Trophoblast cell (in vitro differentiated cells and primary cell): ENCODE measurements at regions not wholly inside any gene's neighbourhood (a gene's known extent, or its start where the extent isn't known, plus 50 kb on each side); places are given as distances from the start of the nearest gene placed in this dataset.
A peak's percentile ranks its signal among the peaks of the same experiment; 100 is the strongest.

Source experiments
- DNase-seq, 2 donors: peaks; one replicate each; pipeline ENCODE4 v3.0.0-alpha.2; 2016
- H2AFZ ChIP-seq: 2 replicates; pipeline ENCODE4 v1.6.1; 2013; ENCODE audit warnings: low read length, moderate library complexity, mild to moderate bottlenecking; ENCODE audit not compliant: insufficient read depth, poor library complexity
- H2AK5ac ChIP-seq: 2 replicates; pipeline ENCODE4 v1.6.1; 2013; ENCODE audit warnings: mild to moderate bottlenecking, low read length
- H2BK120ac ChIP-seq: 2 replicates; pipeline ENCODE4 v1.6.1; 2013; ENCODE audit warnings: low read length, mild to moderate bottlenecking, moderate library complexity; ENCODE audit not compliant: insufficient read depth, poor library complexity
- H2BK12ac ChIP-seq: 2 replicates; pipeline ENCODE4 v1.6.1; 2013; ENCODE audit warnings: mild to moderate bottlenecking, low read length, moderate library complexity
- H2BK5ac ChIP-seq: 2 replicates; pipeline ENCODE4 v1.6.1; 2013; ENCODE audit warnings: low read length, low read depth, moderate library complexity, mild to moderate bottlenecking; ENCODE audit not compliant: poor library complexity
- H3K14ac ChIP-seq: 2 replicates; pipeline ENCODE4 v1.6.1; 2013; ENCODE audit warnings: mild to moderate bottlenecking, low read length
- H3K18ac ChIP-seq: 2 replicates; pipeline ENCODE4 v1.6.1; 2013; ENCODE audit warnings: mild to moderate bottlenecking, low read length
- H3K23ac ChIP-seq: 2 replicates; pipeline ENCODE4 v1.6.1; 2013; ENCODE audit warnings: low read length
- H3K27ac ChIP-seq: 2 replicates; pipeline ENCODE4 v1.5.1; 2013; ENCODE audit warnings: low read depth, mild to moderate bottlenecking, inconsistent platforms, low read length, moderate library complexity
- H3K27me3 ChIP-seq: 2 replicates; pipeline ENCODE4 v1.6.1; 2013; ENCODE audit warnings: inconsistent platforms, mild to moderate bottlenecking, low read length, moderate library complexity; ENCODE audit not compliant: insufficient read depth
- H3K36me3 ChIP-seq, 2 experiments: 1 replicate in 1 of 2; 2 replicates in 1 of 2; pipeline ENCODE4 v1.6.1; 2013; ENCODE audit warnings: low read length in 2 of 2, mild to moderate bottlenecking in 2 of 2, moderate library complexity in 1 of 2; ENCODE audit not compliant: insufficient read depth in 2 of 2, control insufficient read depth in 1 of 2
- H3K4ac ChIP-seq: 2 replicates; pipeline ENCODE4 v1.6.1; 2013; ENCODE audit warnings: low read depth, mild to moderate bottlenecking, low read length, moderate library complexity
- H3K4me1 ChIP-seq, 2 experiments: 1 replicate in 1 of 2; 2 replicates in 1 of 2; pipeline ENCODE4 v1.6.1; 2013; ENCODE audit warnings: low read length in 2 of 2, mild to moderate bottlenecking in 2 of 2, moderate library complexity in 1 of 2; ENCODE audit not compliant: insufficient read depth in 2 of 2, control insufficient read depth in 1 of 2
- H3K4me2 ChIP-seq: 2 replicates; pipeline ENCODE4 v1.6.1; 2013; ENCODE audit warnings: inconsistent platforms, mild to moderate bottlenecking, low read length, moderate library complexity
- H3K4me3 ChIP-seq: 2 replicates; pipeline ENCODE4 v1.5.1; 2013; ENCODE audit warnings: mild to moderate bottlenecking, low read depth, low read length, inconsistent platforms
- H3K79me1 ChIP-seq: one replicate; pipeline ENCODE4 v1.6.1; 2013; ENCODE audit warnings: low read length
- H3K79me2 ChIP-seq: 2 replicates; pipeline ENCODE4 v1.6.1; 2013; ENCODE audit warnings: low read length, mild to moderate bottlenecking; ENCODE audit not compliant: control insufficient read depth, insufficient read depth, poor library complexity
- H3K9ac ChIP-seq: 2 replicates; pipeline ENCODE4 v1.6.1; 2013; ENCODE audit warnings: mild to moderate bottlenecking, low read length
- H3K9me3 ChIP-seq: 2 replicates; pipeline ENCODE4 v1.6.1; 2013; ENCODE audit warnings: low read depth, mild to moderate bottlenecking, control low read depth, inconsistent platforms, low read length; ENCODE audit not compliant: insufficient read depth
- H4K12ac ChIP-seq: 2 replicates; pipeline ENCODE4 v1.6.1; 2013; ENCODE audit warnings: low read depth, mild to moderate bottlenecking, low read length, moderate library complexity
- H4K8ac ChIP-seq: 2 replicates; pipeline ENCODE4 v1.6.1; 2013; ENCODE audit warnings: low read depth, mild to moderate bottlenecking, low read length, moderate library complexity
- H4K91ac ChIP-seq: one replicate; pipeline ENCODE4 v1.6.1; 2013; ENCODE audit warnings: low read depth, mild to moderate bottlenecking, low read length, moderate library complexity
- WGBS: extraction: QIAGEN DNeasy Blood & Tissue Kit; methylation state at CpG from one replicate; pipeline ENCODE4 v1.1.7; 2013; ENCODE audit warnings: missing lambda C conversion rate; ENCODE audit not compliant: insufficient read length, insufficient coverage; ENCODE audit errors: extremely low coverage; 5-methylcytosine and 5-hydroxymethylcytosine counted together

DNA sequence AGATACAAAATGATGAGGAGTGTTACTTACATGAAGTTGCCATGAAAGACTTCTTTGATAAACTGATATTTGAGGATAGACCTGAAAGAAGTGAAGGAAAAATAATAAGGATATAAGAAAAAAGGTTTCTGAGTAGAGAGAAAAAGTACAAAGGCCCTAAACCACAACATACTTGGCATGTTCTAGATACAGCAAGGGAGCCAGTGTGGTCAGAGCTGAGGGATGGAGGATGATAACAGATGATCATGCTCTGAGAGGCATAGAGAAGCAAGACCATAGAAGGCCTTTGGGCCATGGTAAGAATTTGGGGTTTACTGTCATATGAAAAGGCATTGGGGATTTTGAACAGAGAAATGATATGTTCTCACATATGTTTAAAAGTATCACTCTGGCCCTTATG lies 424.1 kb upstream of the CHST9 start:
- Histone ChIP-seq H2BK12ac (no peak overlapping the region), H3K14ac (no peak overlapping the region), H3K4ac (no peak overlapping the region), H3K79me2 (no peaks in the 10 kb centered on the region), H3K23ac (no peak overlapping the region), H3K9me3 (no peaks in the 10 kb centered on the region), H3K9ac (no peak overlapping the region), H2BK5ac (no peak overlapping the region), H3K36me3 (no peaks in the 10 kb centered on the region), H4K8ac (no peak overlapping the region), H2AFZ (no peak overlapping the region), H4K91ac (no peak overlapping the region), H3K18ac (no peak overlapping the region), H3K4me3 (no peak overlapping the region), H2AK5ac (no peak overlapping the region), H3K4me2 (no peak overlapping the region), H3K79me1 (no peaks in the 10 kb centered on the region), H4K12ac (no peak overlapping the region), H3K27ac (no peak overlapping the region), H3K4me1 (no peaks in the 10 kb centered on the region), H3K27me3 (no peaks in the 10 kb centered on the region), H2BK120ac (no peak overlapping the region)
- DNase-seq, result no peak

DNA sequence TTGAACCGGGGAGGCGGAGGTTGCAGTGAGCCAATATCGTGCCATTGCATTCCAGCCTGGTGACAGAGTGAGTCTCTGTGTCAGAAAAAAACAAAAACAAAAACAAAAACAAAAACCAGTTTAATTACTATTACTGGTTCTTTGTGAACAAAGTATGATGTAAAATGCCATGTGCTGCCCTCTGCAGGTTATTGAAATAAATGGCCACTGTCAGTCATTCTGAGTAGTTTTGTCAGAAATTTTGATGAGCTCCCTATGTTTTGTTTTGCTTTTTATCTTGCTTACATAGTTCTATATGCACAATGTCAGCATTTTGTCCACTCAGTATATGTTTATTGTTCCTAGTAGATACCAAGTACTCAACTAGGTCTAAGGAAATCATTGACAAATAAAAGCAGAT lies 423.6 kb upstream of the CHST9 start:
- no peak overlapping the region for H4K91ac ChIP-seq
- no peak overlapping the region for H3K4ac ChIP-seq
- no peak overlapping the region for H3K14ac ChIP-seq
- H3K23ac ChIP-seq, result no peak overlapping the region
- H2BK12ac ChIP-seq, result no peak overlapping the region
- no CpG with 5 or more reads among the region's 3 CpGs for WGBS
- no peak overlapping the region for H3K27ac ChIP-seq
- no peak overlapping the region for H2AFZ ChIP-seq
- DNase-seq, result peak in 1 of 2 donors; percentile 46
- H3K4me3 ChIP-seq, result no peak overlapping the region
- no peaks in the 10 kb centered on the region for H3K4me1 ChIP-seq
- no peaks in the 10 kb centered on the region for H3K79me1 ChIP-seq
- no peak overlapping the region for H3K9ac ChIP-seq
- H3K4me2 ChIP-seq, result no peak overlapping the region
- no peak overlapping the region for H4K12ac ChIP-seq
- no peak overlapping the region for H2AK5ac ChIP-seq
- H3K36me3 ChIP-seq, result no peaks in the 10 kb centered on the region
- H4K8ac ChIP-seq, result no peak overlapping the region
- H3K79me2 ChIP-seq, result no peaks in the 10 kb centered on the region
- no peak overlapping the region for H3K18ac ChIP-seq
- H2BK120ac ChIP-seq, result no peak overlapping the region
- no peaks in the 10 kb centered on the region for H3K27me3 ChIP-seq
- H2BK5ac ChIP-seq, result no peak overlapping the region
- H3K9me3 ChIP-seq, result no peaks in the 10 kb centered on the region

DNA sequence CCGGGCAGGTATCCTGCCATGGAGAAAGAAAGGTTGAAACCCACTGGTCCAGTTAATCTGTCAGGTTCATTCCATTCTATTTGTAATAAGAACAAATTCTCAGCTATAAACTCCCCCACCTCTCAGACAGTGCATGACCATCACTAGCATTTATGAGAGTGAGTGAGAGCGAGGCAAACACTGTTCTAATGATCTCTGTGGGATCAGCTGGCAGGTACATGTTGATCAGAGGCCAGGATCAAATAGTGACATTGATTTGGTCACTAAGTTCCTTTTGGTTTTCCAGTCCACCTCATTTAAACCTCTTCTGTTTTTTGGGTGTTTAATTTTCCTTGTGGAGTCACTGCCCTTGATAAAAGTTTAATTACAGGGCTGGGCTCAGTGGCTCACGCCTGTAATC lies 423.1 kb upstream of the CHST9 start:
- DNase-seq, result no peak
- no peak overlapping the region for H3K9ac ChIP-seq
- H2BK12ac ChIP-seq, result no peak overlapping the region
- H3K27ac ChIP-seq, result no peak overlapping the region
- H3K23ac ChIP-seq, result no peak overlapping the region
- no peaks in the 10 kb centered on the region for H3K36me3 ChIP-seq
- H2AK5ac ChIP-seq, result no peak overlapping the region
- no peak overlapping the region for H4K12ac ChIP-seq
- H3K4me2 ChIP-seq, result no peak overlapping the region
- H3K4ac ChIP-seq, result no peak overlapping the region
- no peaks in the 10 kb centered on the region for H3K79me2 ChIP-seq
- H3K27me3 ChIP-seq, result no peaks in the 10 kb centered on the region
- no peaks in the 10 kb centered on the region for H3K9me3 ChIP-seq
- H3K18ac ChIP-seq, result no peak overlapping the region
- H4K8ac ChIP-seq, result no peak overlapping the region
- no peaks in the 10 kb centered on the region for H3K79me1 ChIP-seq
- H3K4me1 ChIP-seq, result no peaks in the 10 kb centered on the region
- H2BK120ac ChIP-seq, result no peak overlapping the region
- no peak overlapping the region for H4K91ac ChIP-seq
- no peak overlapping the region for H2AFZ ChIP-seq
- no peak overlapping the region for H2BK5ac ChIP-seq
- no peak overlapping the region for H3K4me3 ChIP-seq
- WGBS, result no CpG with 5 or more reads among the region's 3 CpGs
- no peak overlapping the region for H3K14ac ChIP-seq

- Histone ChIP-seq H2AK5ac (no peak overlapping the region), H4K12ac (no peak overlapping the region)
Measured at GRCh38 chr18:27606741-27607140, 421.6 kb upstream of the CHST9 start.

More at GRCh38 chr18:27606741-27607140, 421.6 kb upstream of the CHST9 start:
- H3K9ac ChIP-seq, result no peak overlapping the region
- H2BK12ac ChIP-seq, result no peak overlapping the region
- no peak overlapping the region for H2AFZ ChIP-seq
- H3K9me3 ChIP-seq, result no peaks in the 10 kb centered on the region
- no peak overlapping the region for H3K23ac ChIP-seq
- H3K4me2 ChIP-seq, result no peak overlapping the region
- H3K4me1 ChIP-seq, result no peaks in the 10 kb centered on the region
- H4K91ac ChIP-seq, result no peak overlapping the region
- no peak overlapping the region for H2BK5ac ChIP-seq
- no peaks in the 10 kb centered on the region for H3K36me3 ChIP-seq
- H3K14ac ChIP-seq, result no peak overlapping the region
- WGBS, result no CpG with 5 or more reads among the region's 2 CpGs
- no peaks in the 10 kb centered on the region for H3K27me3 ChIP-seq
- H4K8ac ChIP-seq, result no peak overlapping the region
- no peak overlapping the region for H2BK120ac ChIP-seq
- H3K4me3 ChIP-seq, result no peak overlapping the region
- no peaks in the 10 kb centered on the region for H3K79me1 ChIP-seq
- H3K4ac ChIP-seq, result no peak overlapping the region
- no peaks in the 10 kb centered on the region for H3K79me2 ChIP-seq
- no peak for DNase-seq
- H3K27ac ChIP-seq, result no peak overlapping the region
- H3K18ac ChIP-seq, result no peak overlapping the region
